ENCODE measurements at regions not wholly inside any gene's neighbourhood (a gene's known extent, or its start where the extent isn't known, plus 50 kb on each side); places are given as distances from the start of the nearest gene placed in this dataset.

GRCh38 chr14:58712357-58712756 is 74.6 kb downstream of the DACT1 start:
- no peak for TF ChIP-seq GATA2 (IDR thresholded peaks at IDR 0.05; ENCODE audit: low read depth, low read length)
- TF ChIP-seq GATA3 (IDR thresholded peaks at IDR 0.05; ENCODE audit: low read depth, low read length), result no peak
